ENCODE measurements at regions not wholly inside any gene's neighbourhood (a gene's known extent, or its start where the extent isn't known, plus 50 kb on each side); places are given as distances from the start of the nearest gene placed in this dataset.
"Not testable (repeated sequence)": the region's sequence is repeated elsewhere in the genome, so short reads cannot be mapped to it uniquely, and the experiment has no call there.

- DNase-seq: no peak
- ATAC-seq: no peak
Measured at GRCh38 chr16:61432421-61432820, 603.8 kb downstream of the CDH8 start.

GRCh38 chr16:61421111-61421510 lies 615.1 kb downstream of the CDH8 start:
- ATAC-seq (no peak), DNase-seq (no peak)

- ATAC-seq: no peak
- no peak for DNase-seq
Measured at GRCh38 chr16:61419791-61420190, 616.4 kb downstream of the CDH8 start.

GRCh38 chr16:61418802-61419201 lies 617.4 kb downstream of the CDH8 start:
- not testable (repeated sequence) for DNase-seq, ATAC-seq

- DNase-seq (no peak), ATAC-seq (no peak)
Measured at GRCh38 chr16:61415126-61415525, 621.1 kb downstream of the CDH8 start.

GRCh38 chr16:61413021-61413420 lies 623.2 kb downstream of the CDH8 start:
- DNase-seq (no peak), ATAC-seq (no peak)

- ATAC-seq (no peak), DNase-seq (no peak)
Measured at GRCh38 chr16:61412562-61412961, 623.7 kb downstream of the CDH8 start.

GRCh38 chr16:61409604-61410003 lies 626.6 kb downstream of the CDH8 start:
- no peak for ATAC-seq
- DNase-seq: no peak

GRCh38 chr16:61403386-61403785 lies 632.9 kb downstream of the CDH8 start:
- no peak for ATAC-seq

GRCh38 chr16:61391896-61392295 lies 644.3 kb downstream of the CDH8 start:
- DNase-seq: no peak

More at GRCh38 chr16:61403386-61403785, 632.9 kb downstream of the CDH8 start:
- DNase-seq: no peak

GRCh38 chr16:61390965-61391637 lies 645.1 kb downstream of the CDH8 start:
- DNase-seq (no peak), ATAC-seq (no peak)

More at GRCh38 chr16:61391896-61392295, 644.3 kb downstream of the CDH8 start:
- ATAC-seq: no peak

- DNase-seq: no peak
- no peak for ATAC-seq
Measured at GRCh38 chr16:61385392-61386071, 650.7 kb downstream of the CDH8 start.

GRCh38 chr16:61382435-61382834 lies 653.8 kb downstream of the CDH8 start:
- DNase-seq: no peak
- ATAC-seq: no peak

- ATAC-seq: no peak
- no peak for DNase-seq
Measured at GRCh38 chr16:61379311-61379710, 656.9 kb downstream of the CDH8 start.

- DNase-seq (no peak), ATAC-seq (no peak)
Measured at GRCh38 chr16:61374071-61374470, 662.2 kb downstream of the CDH8 start.

GRCh38 chr16:61371881-61372280 lies 664.4 kb downstream of the CDH8 start:
- ATAC-seq: no peak

GRCh38 chr16:61371388-61371787 lies 664.9 kb downstream of the CDH8 start:
- no peak for DNase-seq
- no peak for ATAC-seq

More at GRCh38 chr16:61371881-61372280, 664.4 kb downstream of the CDH8 start:
- DNase-seq: no peak

- ATAC-seq (no peak), DNase-seq (no peak)
Measured at GRCh38 chr16:61370564-61370963, 665.7 kb downstream of the CDH8 start.

- ATAC-seq: no peak
Measured at GRCh38 chr16:61366006-61366405, 670.2 kb downstream of the CDH8 start.

GRCh38 chr16:61364990-61365389 lies 671.2 kb downstream of the CDH8 start:
- DNase-seq (no peak), ATAC-seq (no peak)

More at GRCh38 chr16:61366006-61366405, 670.2 kb downstream of the CDH8 start:
- no peak for DNase-seq

GRCh38 chr16:61362585-61362984 lies 673.7 kb downstream of the CDH8 start:
- ATAC-seq (no peak), DNase-seq (no peak)

- DNase-seq: no peak
- ATAC-seq: no peak
Measured at GRCh38 chr16:61344791-61345190, 691.4 kb downstream of the CDH8 start.

GRCh38 chr16:61332461-61332860 lies 703.8 kb downstream of the CDH8 start:
- DNase-seq: no peak
- no peak for ATAC-seq

- no peak for ATAC-seq
- no peak for DNase-seq
Measured at GRCh38 chr16:61324044-61324443, 712.2 kb downstream of the CDH8 start.
